Stimulated activated CD8-positive, alpha-beta memory T cell treated with anti-CD3 and anti-CD28 coated beads, Interleukin-7, amount 100 ng/mL, for 48 hours (primary cell): ENCODE measurements at regions not wholly inside any gene's neighbourhood (a gene's known extent, or its start where the extent isn't known, plus 50 kb on each side); places are given as distances from the start of the nearest gene placed in this dataset.

Experiments
- DNase-seq, 2 donors: peaks; one replicate each; pipeline ENCODE4 v3.0.0-alpha.2; 2020; ENCODE audit warnings: low read depth in 1 of 2; ENCODE audit errors: extremely low read depth in 1 of 2

- DNase-seq = no peak
Observed at GRCh38 chr13:73248711-73249580, 190.1 kb downstream of the KLF5 start.

DNA sequence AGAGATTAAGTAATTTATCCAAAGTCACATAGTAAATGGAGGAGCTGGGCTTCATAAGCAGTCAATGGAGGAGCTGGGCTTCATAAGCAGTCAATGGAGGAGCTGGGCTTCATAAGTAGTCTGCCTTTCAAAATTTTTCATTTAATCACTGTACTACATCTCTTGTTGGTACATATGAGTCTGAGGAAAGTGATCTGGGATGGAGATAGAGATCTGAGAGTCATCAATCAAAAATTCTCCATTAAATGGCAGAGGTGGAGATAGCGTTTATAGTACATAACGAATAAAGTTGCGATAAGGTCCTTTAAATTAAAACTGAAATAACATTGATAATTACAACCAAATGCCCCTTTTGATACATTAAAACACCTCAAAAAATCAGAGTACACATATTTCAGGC, 189.3 kb downstream of the KLF5 start:
- DNase-seq = no peak

DNA sequence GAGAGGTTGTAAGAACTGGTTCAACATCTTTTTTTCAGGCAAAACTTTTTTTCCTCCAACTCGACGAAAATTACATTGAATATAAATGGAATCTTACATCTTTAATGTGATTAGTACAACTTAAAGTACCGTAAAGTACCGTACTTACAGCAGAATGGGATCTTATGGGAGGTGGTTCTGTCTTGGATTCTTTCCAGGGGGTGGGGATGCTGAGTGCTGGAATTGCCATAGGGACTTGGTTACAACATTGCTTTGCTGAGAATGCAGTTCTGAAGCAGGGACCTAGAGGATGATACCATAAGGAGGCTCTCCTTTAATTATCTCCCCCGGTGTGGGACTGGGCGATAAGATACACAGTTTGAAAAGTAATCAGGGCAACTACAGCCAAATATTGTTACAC, 186.4 kb downstream of the KLF5 start:
- no peak for DNase-seq

DNA sequence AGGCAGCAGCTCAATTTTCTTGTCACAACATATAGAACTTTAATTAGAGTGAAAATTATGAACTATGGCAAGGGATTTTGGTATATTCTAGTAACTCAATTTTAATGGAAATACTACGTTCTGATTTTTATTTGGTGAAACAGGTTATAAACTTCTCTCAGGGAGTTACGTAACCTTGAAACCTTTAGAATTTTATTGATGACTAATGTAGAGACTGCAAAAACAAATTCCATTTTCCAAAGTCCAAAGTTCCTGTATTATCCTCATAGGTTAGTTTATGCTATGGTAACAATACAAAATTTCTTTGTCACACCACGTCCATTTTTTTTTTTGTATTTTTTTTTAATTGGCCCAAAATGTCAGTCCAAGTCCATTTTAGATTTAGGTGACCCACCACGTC, 185.7 kb downstream of the KLF5 start:
- no peak for DNase-seq

DNA sequence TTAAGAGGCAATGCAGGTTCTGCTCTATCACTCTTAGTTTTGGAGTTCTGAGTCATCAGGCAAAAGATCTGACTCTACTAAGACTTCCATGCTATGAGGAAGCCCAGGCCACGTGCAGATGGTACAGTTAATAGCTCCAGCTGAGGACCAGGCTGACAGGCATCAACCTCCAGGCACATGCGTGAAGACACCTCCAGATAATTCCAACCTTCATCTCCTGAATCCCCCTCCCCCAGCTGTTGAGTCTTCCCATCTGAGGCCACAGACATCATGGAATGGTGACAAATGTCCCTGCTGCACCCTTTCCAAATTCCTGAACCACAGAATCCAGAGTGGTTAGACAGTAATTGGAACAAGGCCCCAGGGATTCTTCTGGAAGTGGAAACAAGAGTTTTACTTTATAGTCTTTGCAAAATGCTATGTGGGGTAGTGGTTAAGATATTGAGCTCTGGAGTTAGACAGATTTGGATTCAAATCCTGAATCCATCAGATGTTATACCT, 183.8 kb downstream of the KLF5 start:
- no peak for DNase-seq

DNA sequence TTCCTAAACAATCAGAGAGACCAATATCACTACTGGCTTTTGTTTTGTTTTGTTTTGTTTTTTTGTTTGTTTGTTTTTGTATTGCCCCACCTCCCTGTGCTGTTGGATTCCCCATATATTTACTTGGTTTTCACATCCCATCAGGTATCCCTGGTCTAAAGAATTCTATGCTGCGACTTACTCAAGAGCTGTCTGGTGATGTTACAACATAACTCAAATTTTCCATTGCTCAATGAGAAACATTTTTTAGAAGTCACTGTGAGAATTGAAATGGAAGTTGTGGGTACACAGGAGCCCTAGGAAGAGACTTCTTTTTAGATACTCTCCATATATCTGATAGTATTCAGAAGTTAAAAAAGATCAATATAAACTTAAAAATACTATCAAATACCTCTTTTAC, 181.4 kb downstream of the KLF5 start:
- no peak for DNase-seq

DNA sequence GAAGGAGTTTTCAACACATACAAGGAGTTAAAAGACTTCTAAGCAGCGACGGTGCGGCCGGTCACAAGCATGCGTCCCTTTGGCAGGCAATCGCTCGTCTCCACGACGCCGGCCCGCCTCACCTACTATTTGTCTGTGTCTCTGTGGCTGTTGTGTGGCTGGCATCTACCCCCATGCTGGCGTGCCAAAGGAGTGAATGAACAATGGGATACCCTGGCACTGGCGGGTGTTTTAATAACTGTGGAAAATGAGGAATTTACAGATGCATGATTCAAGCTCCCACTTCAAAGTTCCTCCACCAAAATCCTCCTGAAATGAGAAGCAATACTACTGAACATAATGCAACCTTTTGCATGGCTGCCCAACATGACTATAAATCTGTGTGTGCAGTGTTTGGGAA, 176.6 kb downstream of the KLF5 start:
- DNase-seq = no peak

DNA sequence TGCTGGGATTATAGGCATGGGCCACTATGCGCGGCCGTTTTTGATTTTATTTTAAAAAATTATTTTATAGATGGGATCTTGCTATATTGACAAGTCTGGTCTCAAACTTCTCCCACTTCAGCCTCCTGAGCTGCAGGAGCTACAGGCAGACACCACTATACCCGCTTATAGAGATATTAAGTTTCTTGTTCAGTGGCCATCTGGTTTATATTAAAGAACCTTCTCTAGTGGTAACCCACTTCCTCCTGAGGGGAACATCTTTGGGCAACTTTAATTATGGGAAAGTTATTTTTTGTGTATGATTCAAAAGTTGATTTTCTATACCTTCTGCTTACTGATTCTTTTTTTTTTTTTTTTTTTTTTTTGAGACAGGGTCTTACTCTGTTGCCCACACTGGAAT, 172.7 kb downstream of the KLF5 start:
- no peak for DNase-seq

DNA sequence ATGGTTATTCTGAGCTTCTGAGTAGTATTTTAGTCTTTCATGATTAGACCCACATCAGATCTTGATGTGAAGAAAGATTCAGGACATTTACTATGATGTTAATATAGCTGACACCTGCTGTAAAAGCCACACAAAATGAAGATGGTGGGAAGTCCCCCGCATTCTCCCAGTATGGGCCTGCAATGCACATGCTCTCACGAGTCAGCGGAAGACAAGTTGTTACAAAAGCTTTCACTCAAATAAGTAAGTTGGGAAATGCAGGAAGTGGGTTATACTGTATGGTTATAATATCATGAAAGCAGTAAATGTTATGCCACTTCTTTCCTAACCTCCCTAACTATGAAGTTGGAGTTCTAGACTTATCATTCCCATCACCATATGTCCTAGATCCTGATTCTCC, 171.9 kb downstream of the KLF5 start:
- no peak for DNase-seq

- DNase-seq = no peak
Observed at GRCh38 chr13:73228546-73228945, 169.7 kb downstream of the KLF5 start.

DNA sequence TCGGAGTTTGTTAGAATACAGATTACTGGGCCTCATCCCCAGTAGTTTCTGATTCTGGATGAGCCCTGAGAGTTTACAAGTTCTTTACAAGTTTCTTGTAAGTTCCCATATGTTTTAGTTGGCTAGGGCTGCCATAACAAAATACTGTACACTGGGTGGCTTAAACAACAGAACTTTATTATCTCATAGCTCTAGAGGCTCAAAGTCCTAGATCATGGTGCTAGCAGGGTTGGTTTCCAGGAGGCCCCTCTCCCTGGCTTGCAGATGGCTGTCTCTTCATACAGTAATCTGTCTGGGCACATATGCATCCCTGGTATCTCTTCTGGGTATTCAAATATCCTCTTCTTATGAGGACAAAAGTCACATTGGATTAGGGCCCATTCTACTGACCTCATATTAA, 167.2 kb downstream of the KLF5 start:
- no peak for DNase-seq

DNA sequence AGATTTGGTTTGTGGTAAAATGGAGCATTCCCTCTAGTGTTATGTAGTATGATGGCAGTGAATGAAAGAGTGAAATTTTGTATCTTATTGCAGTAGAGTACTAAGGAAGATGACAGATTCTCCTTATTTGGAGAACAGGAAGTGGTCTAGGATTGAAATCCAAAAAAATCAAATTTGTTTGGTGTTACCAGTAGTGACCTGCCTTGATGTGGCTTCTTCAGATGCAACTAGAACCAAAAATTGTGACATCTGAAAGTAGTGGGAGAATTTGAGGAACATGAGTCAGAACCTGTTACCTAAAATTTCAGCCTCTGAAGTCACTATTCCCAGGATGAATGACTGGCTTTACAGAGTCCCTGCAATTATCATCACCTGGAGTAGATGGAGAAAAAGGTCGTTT, 165.9 kb downstream of the KLF5 start:
- DNase-seq = no peak

DNA sequence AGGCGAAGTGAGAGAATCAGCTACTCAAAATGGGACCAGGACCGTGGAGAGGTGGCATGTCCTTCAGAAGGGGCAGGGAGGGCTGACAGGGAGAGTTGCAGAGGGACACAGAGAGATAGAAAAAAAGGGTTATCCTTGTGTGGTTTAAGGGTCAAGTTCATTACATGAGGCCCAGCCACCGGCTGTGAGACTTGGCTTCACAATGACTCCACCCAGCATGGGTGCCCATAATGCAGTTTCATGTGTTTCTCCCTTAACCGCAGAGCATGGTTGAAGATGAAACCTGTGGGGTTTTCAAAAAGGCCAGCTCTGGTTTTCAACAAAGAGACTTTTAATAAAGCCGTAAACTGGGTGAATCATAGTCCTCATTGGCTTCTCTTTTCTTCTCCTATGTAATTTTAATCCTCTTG, 164.6 kb downstream of the KLF5 start:
- peak; percentile 21 to 52 for DNase-seq

DNA sequence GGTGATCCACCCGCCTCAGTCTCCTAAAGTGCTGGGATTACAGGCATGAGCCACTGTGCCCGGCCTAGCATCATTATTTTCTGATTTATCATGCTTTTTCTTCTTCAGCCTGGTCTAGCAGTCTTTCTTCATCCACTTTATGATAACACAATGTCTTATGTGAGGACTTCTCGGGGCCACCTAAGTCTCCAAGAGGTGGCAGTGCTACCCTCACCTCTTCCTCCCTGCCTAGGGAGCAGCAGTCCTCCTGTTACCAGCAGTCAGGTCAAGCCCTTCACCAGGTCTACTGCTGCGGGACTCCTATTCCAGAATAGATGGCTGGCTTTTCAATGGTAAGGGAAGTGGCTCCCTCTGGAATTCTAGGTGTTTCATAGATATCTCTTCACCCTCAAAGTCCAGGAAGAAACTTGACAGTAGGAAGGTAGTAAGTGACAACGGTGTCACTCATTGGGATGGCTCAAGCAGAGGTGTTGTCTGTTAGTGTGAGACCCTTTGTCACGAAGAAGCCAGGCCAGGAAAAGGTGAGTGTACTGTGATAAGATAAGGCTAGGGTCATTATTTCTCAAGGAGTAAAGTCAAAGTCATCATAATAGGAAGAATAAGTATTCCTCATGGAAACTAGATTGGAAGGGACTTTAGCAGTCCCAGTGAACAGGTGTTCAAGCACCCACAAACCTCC, 164.0 kb downstream of the KLF5 start:
- DNase-seq = no peak

- DNase-seq = no peak
Observed at GRCh38 chr13:73220966-73221720, 162.3 kb downstream of the KLF5 start.

GRCh38 chr13:73218181-73218580, 159.4 kb downstream of the KLF5 start:
- no peak for DNase-seq

DNA sequence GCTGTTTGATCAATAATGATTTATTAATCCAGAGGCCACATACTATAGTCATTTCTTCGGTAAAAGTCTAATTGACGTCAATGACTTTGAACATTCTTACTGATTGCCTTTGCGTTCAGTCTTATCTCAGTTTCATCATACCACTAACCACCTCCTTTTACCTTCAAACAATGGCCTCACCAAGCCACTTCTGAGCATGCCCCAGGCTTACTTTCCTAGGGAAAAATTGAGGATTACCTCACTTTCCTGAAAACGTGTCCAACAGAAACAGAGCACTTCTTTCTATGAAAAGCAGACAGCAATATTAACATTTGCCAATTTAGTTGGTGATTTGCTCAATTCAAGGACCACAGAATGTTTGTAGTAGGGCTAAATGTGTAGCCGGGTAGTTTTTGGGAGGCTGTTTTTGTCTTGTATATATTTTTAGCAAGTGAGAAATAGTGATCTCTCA, 157.6 kb downstream of the KLF5 start:
- DNase-seq = no peak

- DNase-seq = no peak
Observed at GRCh38 chr13:73215823-73216222, 157.0 kb downstream of the KLF5 start.

DNA sequence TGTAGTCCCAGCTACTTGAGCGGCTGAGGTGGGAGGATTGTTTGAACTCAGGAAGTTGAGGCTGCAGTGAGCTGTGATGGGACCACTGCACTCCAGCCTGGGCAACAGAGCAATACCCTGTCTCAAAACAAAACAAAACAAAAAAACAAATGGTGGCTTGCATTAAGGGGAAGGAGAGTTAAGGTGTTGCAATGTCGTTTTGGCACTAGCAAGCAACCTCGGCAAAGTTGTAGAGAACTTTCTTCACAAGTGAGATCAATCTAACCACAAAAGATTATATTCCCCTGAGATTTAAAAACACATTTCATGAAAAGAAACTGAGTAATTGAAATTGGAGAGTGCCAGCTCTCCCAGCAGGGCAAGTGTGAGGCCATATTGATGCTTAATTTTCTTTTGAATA, 153.7 kb downstream of the KLF5 start:
- no peak for DNase-seq

DNA sequence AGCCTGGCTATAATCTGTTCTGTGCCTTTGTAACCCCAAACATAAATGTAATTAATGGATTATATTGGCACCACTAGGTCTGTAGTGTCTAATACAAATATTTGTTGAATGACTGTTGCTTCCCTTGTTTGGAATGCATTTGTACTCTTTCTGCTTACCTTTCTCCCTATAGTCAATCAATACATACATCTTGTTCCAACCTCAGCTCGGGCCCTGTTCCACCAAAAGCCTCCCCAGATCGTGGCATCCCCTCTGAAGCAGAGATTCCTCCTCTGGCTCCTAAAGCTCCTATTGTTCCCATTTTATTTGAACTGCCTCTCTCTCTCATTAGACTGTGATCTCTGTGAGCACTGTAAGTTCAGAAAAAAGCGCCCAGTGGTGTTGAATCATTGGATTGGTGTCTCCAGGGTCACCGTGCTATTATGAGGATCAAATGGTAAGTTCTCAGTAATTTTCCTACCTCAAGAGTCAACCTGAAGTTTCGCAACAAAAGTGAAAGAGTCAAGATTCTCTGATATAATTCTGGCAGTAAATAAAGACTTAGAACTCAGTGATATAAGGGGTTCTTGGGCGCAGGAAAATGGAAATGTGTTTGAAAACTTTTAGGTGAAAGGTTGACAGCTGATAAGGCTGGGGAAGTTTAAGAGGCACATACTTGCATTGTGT, 151.5 kb downstream of the KLF5 start:
- DNase-seq = no peak

- no peak for DNase-seq
Observed at GRCh38 chr13:73204952-73205351, 146.1 kb downstream of the KLF5 start.
